Activated T-cell treated with anti-CD3 and anti-CD28 coated beads, Interleukin-2, amount 50 U/mL, for 4 hours (primary cell): ENCODE measurements at regions not wholly inside any gene's neighbourhood (a gene's known extent, or its start where the extent isn't known, plus 50 kb on each side); places are given as distances from the start of the nearest gene placed in this dataset.
"Not testable (repeated sequence)": the region's sequence is repeated elsewhere in the genome, so short reads cannot be mapped to it uniquely, and the experiment has no call there.

ENCODE experiments used
- ATAC-seq, 2 donors: fragments of 200-7000 bp; cut with Tn5 transposase; one replicate each; pipeline ENCODE4 v1.10.0; 2021
- DNase-seq: peaks from one replicate; pipeline ENCODE4 v3.0.0-alpha.2; 2020
- H3K27me3 Mint-ChIP-seq: one replicate; pipeline ENCODE4 v1.8.0; 2021; ENCODE audit warnings: low read depth, mixed read lengths
- H3K36me3 Mint-ChIP-seq: one replicate; pipeline ENCODE4 v1.8.0; 2022; ENCODE audit warnings: mixed read lengths; ENCODE audit not compliant: insufficient read depth
- H3K4me1 Mint-ChIP-seq: one replicate; pipeline ENCODE4 v1.8.0; 2021; ENCODE audit warnings: low read depth, mixed read lengths
- H3K4me3 Mint-ChIP-seq: one replicate; pipeline ENCODE4 v1.8.0; 2021; ENCODE audit warnings: mild to moderate bottlenecking, moderate library complexity, mixed read lengths
- H3K9me3 Mint-ChIP-seq: one replicate; pipeline ENCODE4 v1.8.0; 2021; ENCODE audit warnings: mixed read lengths

GRCh38 chr13:50463719-50464118, 379.8 kb downstream of the DLEU7 start:
- no peak for ATAC-seq
- Mint-ChIP-seq H3K27me3 (no peaks in the 10 kb centered on the region), H3K4me1 (peaks cover 2% of the 10 kb centered on the region), H3K4me3 (no peak overlapping the region), H3K9me3 (no peaks in the 10 kb centered on the region), H3K36me3 (no peaks in the 10 kb centered on the region)
- no peak for DNase-seq

GRCh38 chr13:50464349-50465251, 378.9 kb downstream of the DLEU7 start:
- ATAC-seq: no peak
- Mint-ChIP-seq H3K36me3 (no peaks in the 10 kb centered on the region), H3K9me3 (no peaks in the 10 kb centered on the region), H3K4me3 (no peak overlapping the region), H3K27me3 (no peaks in the 10 kb centered on the region), H3K4me1 (peaks cover 2% of the 10 kb centered on the region)
- no peak for DNase-seq

- H3K4me1 Mint-ChIP-seq: no peaks in the 10 kb centered on the region
- no peak for DNase-seq
- no peaks in the 10 kb centered on the region for H3K27me3 Mint-ChIP-seq
- no peaks in the 10 kb centered on the region for H3K36me3 Mint-ChIP-seq
- no peaks in the 10 kb centered on the region for H3K9me3 Mint-ChIP-seq
- no peak for ATAC-seq
- no peak overlapping the region for H3K4me3 Mint-ChIP-seq
Observed at GRCh38 chr13:50466456-50466855, 377.0 kb downstream of the DLEU7 start.

- H3K4me1 Mint-ChIP-seq: no peaks in the 10 kb centered on the region
- ATAC-seq (no peak), DNase-seq (no peak)
- no peaks in the 10 kb centered on the region for H3K9me3 Mint-ChIP-seq
- H3K27me3 Mint-ChIP-seq: no peaks in the 10 kb centered on the region
- H3K36me3 Mint-ChIP-seq: no peaks in the 10 kb centered on the region
- H3K4me3 Mint-ChIP-seq: no peak overlapping the region
Observed at GRCh38 chr13:50467156-50468110, 376.1 kb downstream of the DLEU7 start.

- no peak overlapping the region for H3K4me3 Mint-ChIP-seq
- no peaks in the 10 kb centered on the region for H3K9me3 Mint-ChIP-seq
- no peaks in the 10 kb centered on the region for H3K27me3 Mint-ChIP-seq
- no peak for DNase-seq
- no peak for ATAC-seq
- no peaks in the 10 kb centered on the region for H3K4me1 Mint-ChIP-seq
- no peaks in the 10 kb centered on the region for H3K36me3 Mint-ChIP-seq
Observed at GRCh38 chr13:50468849-50469669, 374.4 kb downstream of the DLEU7 start.

- not testable (repeated sequence) for H3K9me3 Mint-ChIP-seq, H3K4me3 Mint-ChIP-seq, H3K27me3 Mint-ChIP-seq, ATAC-seq, H3K4me1 Mint-ChIP-seq, DNase-seq, H3K36me3 Mint-ChIP-seq
Observed at GRCh38 chr13:50473050-50473449, 370.4 kb downstream of the DLEU7 start.

GRCh38 chr13:50474088-50474662, 369.3 kb downstream of the DLEU7 start:
- DNase-seq (no peak), ATAC-seq (no peak)
- H3K36me3 Mint-ChIP-seq: no peaks in the 10 kb centered on the region
- H3K27me3 Mint-ChIP-seq: no peaks in the 10 kb centered on the region
- H3K4me3 Mint-ChIP-seq: no peak overlapping the region
- H3K9me3 Mint-ChIP-seq: no peaks in the 10 kb centered on the region
- H3K4me1 Mint-ChIP-seq: no peaks in the 10 kb centered on the region

- H3K9me3 Mint-ChIP-seq: no peaks in the 10 kb centered on the region
Observed at GRCh38 chr13:50476577-50477285, 366.8 kb downstream of the DLEU7 start.

GRCh38 chr13:50481936-50482335, 361.6 kb downstream of the DLEU7 start:
- H3K4me1 Mint-ChIP-seq: peaks cover 1% of the 10 kb centered on the region
- H3K9me3 Mint-ChIP-seq: no peaks in the 10 kb centered on the region
- no peaks in the 10 kb centered on the region for H3K27me3 Mint-ChIP-seq
- no peaks in the 10 kb centered on the region for H3K36me3 Mint-ChIP-seq
- no peak for DNase-seq
- no peak for ATAC-seq
- no peak overlapping the region for H3K4me3 Mint-ChIP-seq

More at GRCh38 chr13:50476577-50477285, 366.8 kb downstream of the DLEU7 start:
- no peaks in the 10 kb centered on the region for H3K4me1 Mint-ChIP-seq
- no peaks in the 10 kb centered on the region for H3K36me3 Mint-ChIP-seq
- ATAC-seq: no peak
- no peak for DNase-seq
- no peak overlapping the region for H3K4me3 Mint-ChIP-seq
- H3K27me3 Mint-ChIP-seq: no peaks in the 10 kb centered on the region

- peaks cover 1% of the 10 kb centered on the region for H3K4me1 Mint-ChIP-seq
- DNase-seq (no peak), ATAC-seq (no peak)
- H3K27me3 Mint-ChIP-seq: no peaks in the 10 kb centered on the region
- H3K4me3 Mint-ChIP-seq: no peak overlapping the region
- no peaks in the 10 kb centered on the region for H3K9me3 Mint-ChIP-seq
- H3K36me3 Mint-ChIP-seq: no peaks in the 10 kb centered on the region
Observed at GRCh38 chr13:50483416-50483815, 360.1 kb downstream of the DLEU7 start.

GRCh38 chr13:50484472-50485113, 358.9 kb downstream of the DLEU7 start:
- DNase-seq (no peak), ATAC-seq (no peak)
- Mint-ChIP-seq H3K9me3 (no peaks in the 10 kb centered on the region), H3K27me3 (no peaks in the 10 kb centered on the region), H3K4me3 (no peak overlapping the region), H3K36me3 (no peaks in the 10 kb centered on the region), H3K4me1 (peaks cover 1% of the 10 kb centered on the region)

- DNase-seq (no peak), ATAC-seq (no peak)
- no peaks in the 10 kb centered on the region for H3K27me3 Mint-ChIP-seq
- H3K9me3 Mint-ChIP-seq: no peaks in the 10 kb centered on the region
- H3K36me3 Mint-ChIP-seq: no peaks in the 10 kb centered on the region
- H3K4me3 Mint-ChIP-seq: no peak overlapping the region
- peaks cover 1% of the 10 kb centered on the region for H3K4me1 Mint-ChIP-seq
Observed at GRCh38 chr13:50485979-50486935, 357.2 kb downstream of the DLEU7 start.
